GM12878 (cell line): ENCODE measurements at regions not wholly inside any gene's neighbourhood (a gene's known extent, or its start where the extent isn't known, plus 50 kb on each side); places are given as distances from the start of the nearest gene placed in this dataset.

Source experiments
- ATAC-seq: fragments of 200-7000 bp; cut with Tn5 transposase; 3 replicates; pipeline ENCODE4 v1.9.1; 2020; ENCODE audit warnings: mild to moderate bottlenecking, moderate library complexity
- BruUV-seq: library from RNA; stranded (reverse); fragments of 400-500 nt; replicated peaks from 2 replicates; lab custom pipeline; 2021; lab: Mats Ljungman, UMichigan
- CTCF ChIA-PET: fragments of 300-600 bp; sonication (Branson Sonifier 250); formaldehyde crosslinking; extraction: SDS; loops from one replicate; lab custom pipeline; 2021; ENCODE audit warnings: inconsistent platforms; lab: Yijun Ruan, JAX
- POLR2A ChIA-PET: fragments of 350-600 bp; formaldehyde crosslinking; extraction: SDS; loops from one replicate; lab custom pipeline; 2021; ENCODE audit warnings: inconsistent platforms; lab: Charles Lee
- RAD21 ChIA-PET: fragments of 300-600 bp; sonication (Branson Sonifier 250); formaldehyde crosslinking; loops from one replicate; lab custom pipeline; 2023; ENCODE audit warnings: antibody characterized with exemption; ENCODE audit not compliant: unreplicated experiment; lab: Charles Lee
- SMC1A ChIA-PET: fragments of 300-600 bp; sonication (Branson Sonifier 250); formaldehyde crosslinking; loops from one replicate; lab custom pipeline; 2023; ENCODE audit not compliant: unreplicated experiment, uncharacterized antibody; lab: Charles Lee
- DNase-seq: peaks from one replicate; pipeline ENCODE4 v3.0.0-alpha.2; 2011; ENCODE audit warnings: low read depth, low spot score
- FAIRE-seq: peaks from 3 replicates; lab custom pipeline; 2011; peaks lifted over from hg19 to GRCh38; lab: Jason Lieb, UNC
- H2AFZ ChIP-seq: 2 replicates; pipeline ENCODE4 v1.6.0; 2011; ENCODE audit warnings: low read depth, low read length, control low read depth; ENCODE audit not compliant: control insufficient read depth
- H3K27ac ChIP-seq: 2 replicates; pipeline ENCODE4 v1.5.1; 2011; ENCODE audit warnings: control low read depth; ENCODE audit not compliant: control insufficient read depth, insufficient read depth
- H3K27me3 ChIP-seq, 2 experiments: replicated peaks in 1 of 2; 2 replicates each; pipeline versions ENCODE4 v1.6.0 to v1.6.1; 2011; ENCODE audit warnings: low read length in 1 of 2; ENCODE audit not compliant: control insufficient read depth in 2 of 2, insufficient read depth in 2 of 2
- H3K36me3 ChIP-seq, 2 experiments: 2 replicates each; pipeline ENCODE4 v1.5.1; 2011; ENCODE audit warnings: low read length in 1 of 2; ENCODE audit not compliant: control insufficient read depth in 2 of 2, insufficient read depth in 2 of 2
- H3K4me1 ChIP-seq: 2 replicates; pipeline ENCODE4 v1.6.1; 2011; ENCODE audit warnings: mild to moderate bottlenecking, low read length, moderate library complexity, mixed read lengths; ENCODE audit not compliant: control insufficient read depth, insufficient read depth
- H3K4me2 ChIP-seq: 2 replicates; pipeline ENCODE4 v1.6.0; 2011; ENCODE audit warnings: control low read depth; ENCODE audit not compliant: control insufficient read depth, insufficient read depth
- H3K4me3 ChIP-seq: fragments of 200-600 bp; sonication (generic); 2 replicates; pipeline ENCODE4 v1.5.1; 2016
- H3K79me2 ChIP-seq: 2 replicates; pipeline ENCODE4 v1.6.0; 2011; ENCODE audit warnings: low read length; ENCODE audit not compliant: control insufficient read depth, insufficient read depth
- H3K9ac ChIP-seq: 2 replicates; pipeline ENCODE4 v1.8.0; 2011; ENCODE audit warnings: low read length, control low read depth, mixed read lengths; ENCODE audit not compliant: control insufficient read depth, insufficient read depth
- H3K9me3 ChIP-seq: replicated peaks from 3 replicates; pipeline ENCODE4 v1.5.1; 2011; ENCODE audit warnings: mild to moderate bottlenecking, low read length; ENCODE audit not compliant: control insufficient read depth, insufficient read depth
- H4K20me1 ChIP-seq: 2 replicates; pipeline ENCODE4 v1.6.0; 2011; ENCODE audit not compliant: control insufficient read depth, insufficient read depth
- CHD1 ChIP-seq: IDR thresholded peaks from 2 replicates; pipeline ENCODE4 v1.6.1; 2012; ENCODE audit warnings: low read depth, low read length, improper control_type of control experiment
- CTCF ChIP-seq, 3 experiments: IDR thresholded peaks in 2 of 3; conservative IDR thresholded peaks in 1 of 3; 2 replicates each; pipeline ENCODE4 v1.5.1; 2011; ENCODE audit warnings: low read depth in 3 of 3, low read length in 3 of 3, mild to moderate bottlenecking in 3 of 3, control low read depth in 2 of 3, moderate library complexity in 2 of 3, inconsistent platforms in 1 of 3, mixed read lengths in 1 of 3; ENCODE audit not compliant: control insufficient read depth in 2 of 3, insufficient read depth in 1 of 3; ENCODE audit errors: extremely low read depth in 1 of 3
- KAT2A ChIP-seq: conservative IDR thresholded peaks from 2 replicates; pipeline ENCODE4 v1.6.1; 2011; ENCODE audit warnings: low read depth, low read length; ENCODE audit not compliant: control insufficient read depth
- SMAD1 ChIP-seq: fragments of 450-650 bp; IDR thresholded peaks from 2 replicates; pipeline ENCODE4 v1.6.1; 2018; ENCODE audit warnings: mild to moderate bottlenecking, low read depth; ENCODE audit not compliant: partially characterized antibody
- WGBS: methylation state at CpG from one replicate; pipeline ENCODE4 v1.1.6; 2016; ENCODE audit warnings: low lambda C conversion rate; ENCODE audit not compliant: insufficient replicate concordance, insufficient coverage; ENCODE audit errors: missing lambda C conversion rate; 5-methylcytosine and 5-hydroxymethylcytosine counted together
- in situ Hi-C: fragments of 300-500 bp; cut with MboI; formaldehyde crosslinking; loops from 9 replicates; pipeline ENCODE4 v1.14.3; 2018; ENCODE audit warnings: mixed read lengths
- intact Hi-C: fragments of 100-400 bp; cut with micrococcal nuclease; formaldehyde crosslinking; loops from one replicate; pipeline ENCODE4 v1.14.2; 2022; ENCODE audit not compliant: unreplicated experiment
- TF ChIP-seq, protein P1 (sequence below): IDR thresholded peaks from 2 replicates; pipeline ENCODE4 v1.6.1; 2012; ENCODE audit warnings: low read length, inconsistent platforms

DNA sequence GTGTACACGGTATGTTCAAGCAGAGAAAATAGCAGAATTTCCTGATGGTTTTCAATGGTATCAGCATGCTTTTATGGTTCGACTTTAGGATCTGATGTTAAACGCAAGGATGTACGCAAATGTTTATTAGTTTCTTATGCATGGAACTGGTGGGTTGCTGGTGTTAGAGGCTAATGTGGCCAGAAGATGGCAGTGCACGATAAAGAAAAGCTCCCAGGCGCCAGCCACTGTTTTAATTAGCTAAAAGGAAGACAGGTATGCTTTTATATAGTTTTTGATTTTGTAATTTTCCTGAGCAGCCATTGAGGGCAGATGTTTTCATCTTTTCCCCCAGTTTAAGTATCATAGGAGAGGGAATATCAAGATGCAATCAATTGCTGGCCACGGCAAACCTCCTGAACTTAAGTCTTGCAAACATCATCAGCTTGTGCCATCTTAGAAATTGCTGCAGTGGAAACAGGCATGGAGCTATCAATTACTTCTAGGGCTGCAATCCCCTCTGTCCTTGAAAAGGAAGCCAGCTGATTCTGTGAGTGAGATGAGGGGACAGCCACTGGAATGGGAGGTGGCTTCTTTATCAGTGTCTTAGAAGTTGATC is 648.5 kb upstream of the RBFOX1 start (continued):
- TF ChIP-seq CTCF (IDR thresholded peaks at IDR 0.05 in 2 of 3, conservative IDR thresholded peaks at IDR 0.05 in 1 of 3; ENCODE audit: control insufficient read depth in 2 of 3, extremely low read depth in 1 of 3, insufficient read depth in 1 of 3, low read depth in 3 of 3, low read length in 3 of 3): peak; percentile 27 to 60 (median 35); a peak in 4 of 6 replicates

GRCh38 chr16:6682142-6682811 is 650.4 kb upstream of the RBFOX1 start:
- TF ChIP-seq CTCF (IDR thresholded peaks at IDR 0.05 in 2 of 3, conservative IDR thresholded peaks at IDR 0.05 in 1 of 3; ENCODE audit: control insufficient read depth in 2 of 3, extremely low read depth in 1 of 3, insufficient read depth in 1 of 3, low read depth in 3 of 3, low read length in 3 of 3) (peak; percentile 39 to 51 (median 40); a peak in 5 of 6 replicates), CHD1 (no peak), KAT2A (no peak), SMAD1 (no peak)
- TF ChIP-seq, protein P1, sequence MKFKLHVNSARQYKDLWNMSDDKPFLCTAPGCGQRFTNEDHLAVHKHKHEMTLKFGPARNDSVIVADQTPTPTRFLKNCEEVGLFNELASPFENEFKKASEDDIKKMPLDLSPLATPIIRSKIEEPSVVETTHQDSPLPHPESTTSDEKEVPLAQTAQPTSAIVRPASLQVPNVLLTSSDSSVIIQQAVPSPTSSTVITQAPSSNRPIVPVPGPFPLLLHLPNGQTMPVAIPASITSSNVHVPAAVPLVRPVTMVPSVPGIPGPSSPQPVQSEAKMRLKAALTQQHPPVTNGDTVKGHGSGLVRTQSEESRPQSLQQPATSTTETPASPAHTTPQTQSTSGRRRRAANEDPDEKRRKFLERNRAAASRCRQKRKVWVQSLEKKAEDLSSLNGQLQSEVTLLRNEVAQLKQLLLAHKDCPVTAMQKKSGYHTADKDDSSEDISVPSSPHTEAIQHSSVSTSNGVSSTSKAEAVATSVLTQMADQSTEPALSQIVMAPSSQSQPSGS: no peak
- Histone ChIP-seq H3K27me3 (no peaks in the 10 kb centered on the region), H2AFZ (no peak overlapping the region), H3K4me2 (no peak overlapping the region), H3K9me3 (no peaks in the 10 kb centered on the region), H3K9ac (no peak overlapping the region), H3K4me1 (no peaks in the 10 kb centered on the region), H4K20me1 (no peaks in the 10 kb centered on the region), H3K27ac (no peak overlapping the region), H3K36me3 (no peaks in the 10 kb centered on the region), H3K4me3 (no peak overlapping the region), H3K79me2 (no peaks in the 10 kb centered on the region)
- SMC1A ChIA-PET: interaction anchor here (0.6 to 0.8 kb wide), 2 partner anchors 9 to 707 kb away, joined by 3 read pairs; no protein-coding TSS in a partner anchor
- CTCF ChIA-PET: interaction anchor here (0.6 to 1.2 kb wide), 7 partner anchors 10 to 1491 kb away, joined by 3 to 6 read pairs (median 4); no protein-coding TSS in a partner anchor
- ATAC-seq (no peak), FAIRE-seq (no peak), DNase-seq (no peak)
- RAD21 ChIA-PET: interaction anchor here (0.6 kb wide), 1 partner anchor 1501 kb away, joined by 3 read pairs; no protein-coding TSS in a partner anchor
- 38% methylated on average over 19 of the region's 19 CpGs for WGBS
- in situ Hi-C loops (loop anchor here (10.0 kb wide), 1 partner anchor 53 kb away; no protein-coding TSS in a partner anchor), intact Hi-C loops (no loop called here)
- BruUV-seq: no TSS peak
- POLR2A ChIA-PET: interaction anchor here (0.6 kb wide), 1 partner anchor 1141 kb away, joined by 5 read pairs; no protein-coding TSS in a partner anchor
